HG03060 (cell line): ENCODE measurements at regions not wholly inside any gene's neighbourhood (a gene's known extent, or its start where the extent isn't known, plus 50 kb on each side); places are given as distances from the start of the nearest gene placed in this dataset.
"Not testable (repeated sequence)": the region's sequence is repeated elsewhere in the genome, so short reads cannot be mapped to it uniquely, and the experiment has no call there.

ENCODE experiments used
- ATAC-seq: cut with Tn5 transposase; IDR thresholded peaks from one replicate; pipeline ENCODE4 v1.9.1; 2021; ENCODE audit warnings: low read depth, moderate number of reproducible peaks; ENCODE audit not compliant: unreplicated experiment

- ATAC-seq: no peak
These were observed 169.4 kb downstream of the MINAR1 start for GRCh38 chr15:79601405-79602086.

- ATAC-seq: no peak
These were observed 170.0 kb downstream of the MINAR1 start for GRCh38 chr15:79602180-79602579.

- ATAC-seq: no peak
These were observed 170.6 kb downstream of the MINAR1 start for GRCh38 chr15:79602731-79603130.

GRCh38 chr15:79606831-79607355 is 174.8 kb downstream of the MINAR1 start:
- no peak for ATAC-seq

GRCh38 chr15:79608066-79608864 is 176.1 kb downstream of the MINAR1 start:
- no peak for ATAC-seq

- no peak for ATAC-seq
These were observed 177.4 kb downstream of the MINAR1 start for GRCh38 chr15:79609506-79609905.

GRCh38 chr15:79610021-79610420 is 177.9 kb downstream of the MINAR1 start:
- ATAC-seq: no peak

- ATAC-seq: no peak
These were observed 183.6 kb downstream of the MINAR1 start for GRCh38 chr15:79615754-79616153.

GRCh38 chr15:79617071-79617470 is 184.9 kb downstream of the MINAR1 start:
- no peak for ATAC-seq

GRCh38 chr15:79620112-79620857 is 188.1 kb downstream of the MINAR1 start:
- ATAC-seq: no peak

GRCh38 chr15:79621805-79622204 is 189.7 kb downstream of the MINAR1 start:
- not testable (repeated sequence) for ATAC-seq

GRCh38 chr15:79623488-79623887 is 191.4 kb downstream of the MINAR1 start:
- no peak for ATAC-seq

- no peak for ATAC-seq
These were observed 197.6 kb downstream of the MINAR1 start for GRCh38 chr15:79629687-79630086.

GRCh38 chr15:79632457-79632856 is 200.3 kb downstream of the MINAR1 start:
- no peak for ATAC-seq

GRCh38 chr15:79635149-79635771 is 203.1 kb downstream of the MINAR1 start:
- ATAC-seq: no peak

- ATAC-seq: no peak
These were observed 203.9 kb downstream of the MINAR1 start for GRCh38 chr15:79635897-79636561.

GRCh38 chr15:79640206-79640605 is 208.1 kb downstream of the MINAR1 start:
- no peak for ATAC-seq

GRCh38 chr15:79641841-79642240 is 209.7 kb downstream of the MINAR1 start:
- no peak for ATAC-seq

GRCh38 chr15:79643393-79643792 is 211.3 kb downstream of the MINAR1 start:
- ATAC-seq: no peak

GRCh38 chr15:79644091-79644490 is 212.0 kb downstream of the MINAR1 start:
- ATAC-seq: no peak
